AG09319 (cell line): ENCODE measurements at regions not wholly inside any gene's neighbourhood (a gene's known extent, or its start where the extent isn't known, plus 50 kb on each side); places are given as distances from the start of the nearest gene placed in this dataset.
"Not testable (repeated sequence)": the region's sequence is repeated elsewhere in the genome, so short reads cannot be mapped to it uniquely, and the experiment has no call there.

Experiments used
- DNase-seq: peaks from one replicate; pipeline ENCODE4 v3.0.0-alpha.2; 2010; ENCODE audit warnings: low read depth; ENCODE audit errors: extremely low read depth
- CTCF ChIP-seq: IDR thresholded peaks from 2 replicates; pipeline ENCODE4 v1.5.1; 2011; ENCODE audit warnings: low read depth, mild to moderate bottlenecking, inconsistent platforms, low read length, moderate library complexity

GRCh38 chr4:126182336-126182735 is 867.6 kb downstream of the FAT4 start:
- DNase-seq, result no peak
- TF ChIP-seq CTCF, result no peak

- TF ChIP-seq CTCF, result no peak
- no peak for DNase-seq
Measured at GRCh38 chr4:126182786-126183185, 868.0 kb downstream of the FAT4 start.

GRCh38 chr4:126183206-126183605 is 868.5 kb downstream of the FAT4 start:
- no peak for TF ChIP-seq CTCF
- no peak for DNase-seq

- TF ChIP-seq CTCF, result no peak
- no peak for DNase-seq
Measured at GRCh38 chr4:126191536-126191935, 876.8 kb downstream of the FAT4 start.

GRCh38 chr4:126192506-126192905 is 877.8 kb downstream of the FAT4 start:
- TF ChIP-seq CTCF, result no peak
- no peak for DNase-seq

- DNase-seq, result not testable (repeated sequence)
Measured at GRCh38 chr4:126201251-126202138, 886.7 kb downstream of the FAT4 start.

- no peak for TF ChIP-seq CTCF
- no peak for DNase-seq
Measured at GRCh38 chr4:126202226-126202625, 887.5 kb downstream of the FAT4 start.

GRCh38 chr4:126207910-126208309 is 893.2 kb downstream of the FAT4 start:
- no peak for TF ChIP-seq CTCF
- no peak for DNase-seq
